ENCODE measurements at regions not wholly inside any gene's neighbourhood (a gene's known extent, or its start where the extent isn't known, plus 50 kb on each side); places are given as distances from the start of the nearest gene placed in this dataset.

DNA sequence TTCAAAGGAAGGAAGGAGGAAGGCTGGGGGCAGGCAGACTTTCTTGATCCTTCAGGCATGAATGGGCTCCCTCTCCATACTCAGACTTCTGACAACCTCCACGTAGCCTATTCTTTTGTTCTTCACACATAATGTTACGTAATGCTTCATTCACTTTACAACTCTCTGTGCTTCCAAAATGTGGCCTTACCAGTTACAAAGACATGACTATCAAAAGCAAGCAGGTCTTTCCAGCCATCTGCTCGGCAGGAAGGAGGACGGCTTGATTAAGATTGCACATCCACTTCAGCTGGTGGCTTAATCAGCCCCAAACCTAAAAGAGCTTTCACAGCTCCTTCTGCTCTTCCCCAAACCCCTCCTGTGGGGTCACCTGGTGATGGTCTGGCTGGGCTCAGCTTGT, 263.2 kb downstream of the XXYLT1 start:
- DNase-seq: no peak
- Mint-ChIP-seq H3K27ac (ENCODE audit: unreplicated experiment) (no peak overlapping the region), H3K9me3 (ENCODE audit: unreplicated experiment) (no peaks in the 10 kb centered on the region), H3K4me3 (ENCODE audit: unreplicated experiment) (no peak overlapping the region), H3K4me1 (ENCODE audit: low read depth, unreplicated experiment) (peaks cover 8% of the 10 kb centered on the region), H3K27me3 (ENCODE audit: unreplicated experiment) (peaks cover 5% of the 10 kb centered on the region), H3K36me3 (ENCODE audit: unreplicated experiment) (no peaks in the 10 kb centered on the region)
- TF ChIP-seq, protein P1, sequence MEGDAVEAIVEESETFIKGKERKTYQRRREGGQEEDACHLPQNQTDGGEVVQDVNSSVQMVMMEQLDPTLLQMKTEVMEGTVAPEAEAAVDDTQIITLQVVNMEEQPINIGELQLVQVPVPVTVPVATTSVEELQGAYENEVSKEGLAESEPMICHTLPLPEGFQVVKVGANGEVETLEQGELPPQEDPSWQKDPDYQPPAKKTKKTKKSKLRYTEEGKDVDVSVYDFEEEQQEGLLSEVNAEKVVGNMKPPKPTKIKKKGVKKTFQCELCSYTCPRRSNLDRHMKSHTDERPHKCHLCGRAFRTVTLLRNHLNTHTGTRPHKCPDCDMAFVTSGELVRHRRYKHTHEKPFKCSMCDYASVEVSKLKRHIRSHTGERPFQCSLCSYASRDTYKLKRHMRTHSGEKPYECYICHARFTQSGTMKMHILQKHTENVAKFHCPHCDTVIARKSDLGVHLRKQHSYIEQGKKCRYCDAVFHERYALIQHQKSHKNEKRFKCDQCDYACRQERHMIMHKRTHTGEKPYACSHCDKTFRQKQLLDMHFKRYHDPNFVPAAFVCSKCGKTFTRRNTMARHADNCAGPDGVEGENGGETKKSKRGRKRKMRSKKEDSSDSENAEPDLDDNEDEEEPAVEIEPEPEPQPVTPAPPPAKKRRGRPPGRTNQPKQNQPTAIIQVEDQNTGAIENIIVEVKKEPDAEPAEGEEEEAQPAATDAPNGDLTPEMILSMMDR (IDR thresholded peaks at IDR 0.05; ENCODE audit: partially characterized antibody, unreplicated experiment): no peak

DNA sequence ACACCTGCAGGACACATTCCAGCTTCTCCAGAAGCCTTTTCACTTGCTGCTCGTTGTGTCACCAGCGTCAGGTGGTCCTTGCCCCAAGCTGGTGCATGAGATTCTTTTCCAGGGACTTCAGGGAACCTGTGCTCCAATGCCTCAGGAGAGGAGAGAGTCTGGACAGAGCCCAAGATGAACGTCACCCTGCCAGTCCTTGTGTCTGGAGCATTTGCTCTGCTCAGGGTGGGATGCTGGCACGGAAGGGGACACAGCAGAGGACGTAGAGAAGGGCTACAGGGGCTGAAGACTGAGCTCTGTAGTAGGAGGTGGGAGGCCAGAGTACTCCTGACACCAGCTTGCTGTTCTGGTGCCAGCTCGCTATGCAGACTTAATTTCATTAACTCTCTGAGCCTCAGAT, 262.1 kb downstream of the XXYLT1 start:
- Mint-ChIP-seq H3K4me3 (ENCODE audit: unreplicated experiment) (no peak overlapping the region), H3K27me3 (ENCODE audit: unreplicated experiment) (peaks cover 2% of the 10 kb centered on the region), H3K4me1 (ENCODE audit: low read depth, unreplicated experiment) (no peaks in the 10 kb centered on the region), H3K9me3 (ENCODE audit: unreplicated experiment) (no peaks in the 10 kb centered on the region), H3K27ac (ENCODE audit: unreplicated experiment) (no peak overlapping the region), H3K36me3 (ENCODE audit: unreplicated experiment) (no peaks in the 10 kb centered on the region)
- DNase-seq: no peak
- TF ChIP-seq, protein P1 (IDR thresholded peaks at IDR 0.05; ENCODE audit: partially characterized antibody, unreplicated experiment): no peak

DNA sequence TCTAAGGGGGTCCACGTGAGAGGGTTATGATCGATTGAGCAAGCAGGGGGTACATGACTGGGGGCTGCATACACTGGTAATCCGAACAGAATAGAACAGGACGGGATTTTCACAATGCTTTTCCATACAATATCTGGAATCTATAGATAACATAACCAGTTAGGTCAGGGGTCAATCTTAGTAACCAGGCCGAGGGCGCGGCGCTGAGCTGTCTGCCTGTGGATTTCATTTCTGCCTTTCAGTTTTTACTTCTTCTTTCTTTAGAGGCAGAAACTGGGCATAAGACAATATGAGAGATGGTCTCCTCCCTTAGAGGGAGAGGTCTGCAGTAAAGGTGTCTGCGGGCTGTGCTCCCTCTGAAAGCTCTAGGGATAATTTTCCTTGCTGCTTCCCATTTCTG, 261.3 kb downstream of the XXYLT1 start:
- TF ChIP-seq, protein P1 (IDR thresholded peaks at IDR 0.05; ENCODE audit: partially characterized antibody, unreplicated experiment): no peak
- no peaks in the 10 kb centered on the region for H3K4me1 Mint-ChIP-seq (ENCODE audit: low read depth, unreplicated experiment)
- H3K9me3 Mint-ChIP-seq (ENCODE audit: unreplicated experiment): no peaks in the 10 kb centered on the region
- H3K4me3 Mint-ChIP-seq (ENCODE audit: unreplicated experiment): no peak overlapping the region
- no peaks in the 10 kb centered on the region for H3K27me3 Mint-ChIP-seq (ENCODE audit: unreplicated experiment)
- peak overlapping the region; percentile 35 for H3K27ac Mint-ChIP-seq (ENCODE audit: unreplicated experiment)
- DNase-seq: no peak
- peaks cover under 1% of the 10 kb centered on the region for H3K36me3 Mint-ChIP-seq (ENCODE audit: unreplicated experiment)

DNA sequence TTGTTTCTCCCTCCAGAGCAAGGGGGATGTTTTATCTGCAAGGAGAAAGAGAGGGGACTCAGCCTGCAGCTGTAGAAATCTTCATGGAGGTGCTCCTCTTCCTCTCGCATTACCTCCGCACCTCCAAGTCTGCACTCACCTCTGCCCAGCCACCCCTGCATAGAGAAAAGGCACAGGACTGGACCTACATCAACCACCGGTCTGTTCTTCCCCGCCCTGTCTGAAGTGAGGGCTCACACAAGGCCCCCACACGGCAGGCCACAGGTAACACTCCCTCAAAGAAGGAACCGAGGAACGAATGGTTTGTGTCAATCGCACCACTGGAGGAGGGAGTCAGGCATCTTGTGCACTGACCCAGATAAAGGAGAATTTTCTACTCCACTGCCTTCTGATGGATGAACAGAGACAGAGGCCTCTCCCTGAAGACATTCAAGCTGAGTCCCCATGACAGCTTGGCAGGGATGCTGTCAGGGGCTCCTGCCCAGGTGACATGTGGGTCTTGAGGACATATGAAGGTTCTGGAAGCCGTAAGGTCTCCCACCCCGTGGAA, 260.3 kb downstream of the XXYLT1 start:
- H3K4me1 Mint-ChIP-seq (ENCODE audit: low read depth, unreplicated experiment): no peaks in the 10 kb centered on the region
- H3K4me3 Mint-ChIP-seq (ENCODE audit: unreplicated experiment): no peak overlapping the region
- no peaks in the 10 kb centered on the region for H3K9me3 Mint-ChIP-seq (ENCODE audit: unreplicated experiment)
- peaks cover 1% of the 10 kb centered on the region for H3K27me3 Mint-ChIP-seq (ENCODE audit: unreplicated experiment)
- DNase-seq: no peak
- TF ChIP-seq, protein P1 (IDR thresholded peaks at IDR 0.05; ENCODE audit: partially characterized antibody, unreplicated experiment): no peak
- H3K36me3 Mint-ChIP-seq (ENCODE audit: unreplicated experiment): peaks cover 6% of the 10 kb centered on the region
- H3K27ac Mint-ChIP-seq (ENCODE audit: unreplicated experiment): no peak overlapping the region

GRCh38 chr3:195011231-195011834, 259.6 kb downstream of the XXYLT1 start:
- no peak overlapping the region for H3K4me3 Mint-ChIP-seq (ENCODE audit: unreplicated experiment)

More at GRCh38 chr3:195011231-195011834, 259.6 kb downstream of the XXYLT1 start:
- H3K9me3 Mint-ChIP-seq (ENCODE audit: unreplicated experiment): no peaks in the 10 kb centered on the region
- H3K4me1 Mint-ChIP-seq (ENCODE audit: low read depth, unreplicated experiment): no peaks in the 10 kb centered on the region
- TF ChIP-seq, protein P1 (IDR thresholded peaks at IDR 0.05; ENCODE audit: partially characterized antibody, unreplicated experiment): no peak
- H3K27ac Mint-ChIP-seq (ENCODE audit: unreplicated experiment): no peak overlapping the region
- DNase-seq: no peak
- H3K36me3 Mint-ChIP-seq (ENCODE audit: unreplicated experiment): peaks cover 9% of the 10 kb centered on the region
- peaks cover 5% of the 10 kb centered on the region for H3K27me3 Mint-ChIP-seq (ENCODE audit: unreplicated experiment)

Data from glutamatergic neuron (in vitro differentiated cells).